ENCODE measurements at regions not wholly inside any gene's neighbourhood (a gene's known extent, or its start where the extent isn't known, plus 50 kb on each side); places are given as distances from the start of the nearest gene placed in this dataset.
A peak's percentile ranks its signal among the peaks of the same experiment; 100 is the strongest.

DNA sequence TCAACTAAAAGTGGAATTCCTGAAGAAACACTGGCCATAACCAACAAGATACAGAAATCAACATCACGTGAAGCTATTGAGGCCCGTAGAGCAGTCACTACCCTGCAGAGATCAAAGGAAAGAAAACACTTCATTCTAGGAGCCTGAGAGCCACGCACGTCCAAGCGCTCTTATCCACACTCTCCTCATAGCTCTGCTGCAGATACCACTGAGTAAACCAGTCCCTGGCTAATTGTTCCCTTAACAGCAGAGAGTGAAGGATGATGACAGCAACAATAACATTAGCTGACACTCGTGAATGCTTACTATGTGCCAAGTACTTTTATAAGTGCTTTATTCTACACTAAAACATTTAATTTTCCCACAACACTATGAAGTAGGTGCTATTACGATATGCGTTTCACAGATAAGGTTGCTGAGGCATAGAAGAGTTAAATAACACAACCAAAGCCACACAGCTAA lies 271.0 kb upstream of the GADL1 start:
- no peaks in the 10 kb centered on the region for H3K9me3 ChIP-seq
- in situ Hi-C loops (cut with MboI; ENCODE audit: low sequenced_read_pairs), result no loop called here
- H3K36me3 ChIP-seq (replicated peaks), result no peaks in the 10 kb centered on the region
- no peak for DNase-seq (ENCODE audit: low spot score in 2 of 2)
- peaks cover 18% of the 10 kb centered on the region for H3K4me1 ChIP-seq
- H3K27me3 ChIP-seq (ENCODE audit: low read depth), result no peaks in the 10 kb centered on the region
- H3K4me3 ChIP-seq, result no peak overlapping the region

DNA sequence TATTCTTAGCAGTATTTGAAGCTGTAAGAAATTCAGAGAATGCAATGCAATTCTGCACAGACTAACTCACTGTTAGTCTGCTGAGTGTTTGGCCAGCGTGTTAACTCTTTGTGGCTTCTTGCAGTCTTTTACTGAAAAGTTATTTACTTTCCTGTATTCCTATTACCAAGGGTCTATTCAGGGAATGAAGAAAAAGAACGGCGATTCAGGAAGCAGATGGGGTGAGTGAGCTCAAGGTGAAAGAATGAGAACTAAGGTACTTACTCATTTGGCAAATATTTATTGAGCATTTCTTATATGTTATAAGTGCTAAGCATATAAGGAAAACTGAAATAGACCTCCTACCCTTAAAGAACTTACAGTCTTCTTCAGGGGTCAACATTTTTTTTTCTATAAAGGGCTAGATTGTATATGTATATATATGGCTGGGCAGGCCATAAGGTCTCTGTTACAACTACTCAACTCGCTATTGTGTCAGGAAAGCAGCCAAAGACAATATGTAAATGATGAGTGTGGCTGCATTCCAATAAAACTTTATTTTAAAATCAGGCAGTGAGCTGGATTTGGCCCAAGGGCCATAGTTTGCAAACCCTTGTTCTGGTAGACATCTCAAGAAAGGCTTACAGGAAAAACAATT lies 271.9 kb upstream of the GADL1 start:
- peak in 1 of 2 experiments; percentile 27 for DNase-seq (ENCODE audit: low spot score in 2 of 2)
- Histone ChIP-seq H3K36me3 (replicated peaks) (no peaks in the 10 kb centered on the region), H3K27me3 (ENCODE audit: low read depth) (no peaks in the 10 kb centered on the region), H3K9me3 (no peaks in the 10 kb centered on the region), H3K4me1 (peaks cover 18% of the 10 kb centered on the region), H3K4me3 (no peak overlapping the region)
- in situ Hi-C loops (cut with MboI; ENCODE audit: low sequenced_read_pairs), result no loop called here

DNA sequence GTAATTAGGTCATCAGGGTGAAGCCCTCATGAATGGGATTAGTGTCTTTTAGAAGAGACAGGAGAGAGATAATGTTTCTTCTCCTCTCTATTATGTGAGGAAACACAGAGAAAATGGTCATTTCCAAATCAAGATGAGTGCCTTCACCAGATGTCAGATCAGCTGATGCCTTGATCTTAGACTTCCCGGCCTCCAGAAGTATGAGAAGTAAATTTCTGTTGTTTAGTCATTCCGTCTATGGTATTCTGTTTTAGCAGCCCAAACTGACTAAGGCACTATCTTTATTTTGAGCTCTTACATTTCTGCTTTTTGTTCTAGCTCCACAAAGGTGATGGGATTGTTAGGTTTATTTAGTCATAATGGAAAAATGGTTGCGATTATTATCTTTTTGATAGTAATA lies 273.2 kb upstream of the GADL1 start:
- H3K9me3 ChIP-seq, result no peaks in the 10 kb centered on the region
- DNase-seq (ENCODE audit: low spot score in 2 of 2), result no peak
- H3K4me1 ChIP-seq, result peaks cover 18% of the 10 kb centered on the region
- in situ Hi-C loops (cut with MboI; ENCODE audit: low sequenced_read_pairs), result no loop called here
- H3K27me3 ChIP-seq (ENCODE audit: low read depth), result no peaks in the 10 kb centered on the region
- H3K36me3 ChIP-seq (replicated peaks), result no peaks in the 10 kb centered on the region
- no peak overlapping the region for H3K4me3 ChIP-seq

DNA sequence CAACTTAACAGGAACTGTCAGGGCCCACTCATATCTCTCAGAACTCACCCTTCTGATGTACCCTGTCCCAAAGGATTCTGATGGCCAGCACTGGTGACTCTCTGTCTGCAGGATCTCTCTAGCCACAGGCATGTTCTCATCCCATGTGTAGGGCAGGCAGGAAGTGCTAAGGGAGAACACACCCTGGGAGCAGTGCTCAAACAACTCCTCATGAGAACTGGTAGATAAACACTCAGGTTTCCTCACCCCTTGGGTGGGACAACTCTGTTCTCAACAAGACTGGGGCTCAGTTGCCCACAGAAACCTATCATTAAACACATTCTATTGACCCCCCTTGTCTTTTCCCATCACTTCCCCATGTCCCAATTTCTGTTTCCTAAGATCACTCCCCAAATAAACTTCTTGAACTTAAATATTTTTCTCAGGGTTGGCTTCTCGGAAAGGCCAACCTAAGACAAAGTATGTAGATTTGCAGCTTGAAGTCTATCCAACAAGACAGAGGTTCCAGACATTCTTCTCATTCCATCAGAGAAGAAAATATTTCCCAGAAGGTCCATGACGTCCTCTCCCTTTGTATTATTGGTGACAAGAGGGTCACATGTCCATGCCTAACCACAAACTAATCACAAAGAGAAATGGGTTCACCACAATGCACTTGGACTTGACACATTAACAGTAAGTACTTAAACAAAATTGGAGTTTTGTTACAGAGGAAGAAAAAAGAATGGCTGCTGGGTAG lies 276.6 kb upstream of the GADL1 start:
- H3K4me1 ChIP-seq, result peaks cover 8% of the 10 kb centered on the region
- no peaks in the 10 kb centered on the region for H3K27me3 ChIP-seq (ENCODE audit: low read depth)
- DNase-seq (ENCODE audit: low spot score in 2 of 2), result no peak
- no peak overlapping the region for H3K4me3 ChIP-seq
- in situ Hi-C loops (cut with MboI; ENCODE audit: low sequenced_read_pairs), result no loop called here
- H3K9me3 ChIP-seq, result no peaks in the 10 kb centered on the region
- H3K36me3 ChIP-seq (replicated peaks), result no peaks in the 10 kb centered on the region

DNA sequence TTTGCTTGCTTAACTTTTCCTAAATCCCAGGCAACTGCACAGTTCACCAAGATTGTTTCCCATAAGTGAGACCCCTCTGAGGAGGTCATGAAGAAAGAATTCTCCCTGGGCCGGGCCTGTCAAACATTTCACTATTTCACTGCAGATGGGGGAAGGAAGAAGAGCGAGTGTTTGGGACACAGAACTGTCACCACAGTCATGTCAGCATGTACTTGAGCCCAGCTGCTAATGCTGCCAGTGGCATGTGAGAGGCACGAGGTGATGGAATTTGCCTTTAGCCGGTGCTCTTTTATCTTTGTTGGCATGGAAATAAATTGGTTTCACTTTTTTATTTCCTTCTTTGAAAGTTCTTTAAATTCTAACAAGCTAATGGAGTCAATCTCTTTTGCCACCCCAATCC lies 277.9 kb upstream of the GADL1 start:
- H3K4me3 ChIP-seq, result no peak overlapping the region
- H3K36me3 ChIP-seq (replicated peaks), result no peaks in the 10 kb centered on the region
- in situ Hi-C loops (cut with MboI; ENCODE audit: low sequenced_read_pairs), result no loop called here

DNA sequence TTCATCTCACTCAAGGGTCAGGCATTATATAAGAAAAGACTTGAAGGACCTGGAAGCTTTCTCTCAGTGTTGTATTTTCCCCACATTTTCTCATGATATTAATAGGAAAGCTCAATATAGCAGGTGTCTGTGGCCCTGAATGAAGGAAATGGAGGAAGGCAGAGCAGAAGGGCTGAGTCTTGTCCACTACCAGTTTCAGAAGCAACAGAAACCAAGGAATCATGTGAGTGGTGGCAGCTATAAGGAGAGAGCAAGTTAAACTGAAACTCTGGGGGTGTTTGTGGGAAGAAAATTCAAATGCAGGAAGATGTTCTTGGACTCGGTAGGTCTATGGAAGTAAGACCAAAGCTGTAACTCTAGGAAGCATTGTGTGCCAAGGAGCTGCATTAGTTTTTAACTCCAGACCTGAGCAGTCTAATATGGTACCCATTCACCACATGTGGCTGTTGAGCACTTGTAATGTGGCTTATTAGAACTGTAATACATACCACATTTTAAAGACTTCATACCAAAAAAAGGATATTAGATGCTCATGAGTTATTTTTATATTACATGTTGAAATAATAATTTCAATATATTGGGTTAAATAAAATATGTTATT lies 278.8 kb upstream of the GADL1 start:
- Histone ChIP-seq H3K27me3 (ENCODE audit: low read depth) (no peaks in the 10 kb centered on the region), H3K9me3 (no peaks in the 10 kb centered on the region), H3K4me3 (no peak overlapping the region), H3K36me3 (replicated peaks) (no peaks in the 10 kb centered on the region), H3K4me1 (no peaks in the 10 kb centered on the region; the same call in 1 of the 2 replicates)
- DNase-seq (ENCODE audit: low spot score in 2 of 2), result no peak
- in situ Hi-C loops (cut with MboI; ENCODE audit: low sequenced_read_pairs), result no loop called here

More for the DNA sequence above, 277.9 kb upstream of the GADL1 start:
- Histone ChIP-seq H3K4me1 (no peaks in the 10 kb centered on the region; the same call in 1 of the 2 replicates), H3K9me3 (no peaks in the 10 kb centered on the region), H3K27me3 (ENCODE audit: low read depth) (no peaks in the 10 kb centered on the region)
- no peak for DNase-seq (ENCODE audit: low spot score in 2 of 2)

DNA sequence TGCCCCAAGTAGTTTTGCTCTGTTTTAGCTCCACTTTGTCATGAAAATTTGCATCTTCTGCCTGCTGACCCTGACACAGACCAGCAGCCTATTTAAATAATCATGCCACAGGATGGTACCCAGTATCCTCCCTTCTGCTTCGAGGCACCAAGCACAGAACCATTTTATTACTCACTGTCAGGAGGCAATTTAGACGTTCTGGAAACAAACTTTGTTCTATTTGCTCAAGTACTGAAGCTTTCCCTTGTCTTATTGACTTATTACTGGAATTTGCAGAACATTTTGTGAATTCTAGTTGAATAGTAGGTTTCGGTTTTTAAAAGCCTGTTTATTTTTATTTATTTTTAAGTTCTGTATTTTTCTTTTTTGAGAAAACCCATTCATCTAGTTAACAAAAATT lies 279.6 kb upstream of the GADL1 start:
- no peaks in the 10 kb centered on the region for H3K9me3 ChIP-seq
- H3K4me3 ChIP-seq, result no peak overlapping the region
- no peaks in the 10 kb centered on the region for H3K36me3 ChIP-seq (replicated peaks)
- H3K4me1 ChIP-seq, result no peaks in the 10 kb centered on the region; the same call in 1 of the 2 replicates
- in situ Hi-C loops (cut with MboI; ENCODE audit: low sequenced_read_pairs), result no loop called here
- DNase-seq (ENCODE audit: low spot score in 2 of 2), result no peak
- H3K27me3 ChIP-seq (ENCODE audit: low read depth), result no peaks in the 10 kb centered on the region

DNA sequence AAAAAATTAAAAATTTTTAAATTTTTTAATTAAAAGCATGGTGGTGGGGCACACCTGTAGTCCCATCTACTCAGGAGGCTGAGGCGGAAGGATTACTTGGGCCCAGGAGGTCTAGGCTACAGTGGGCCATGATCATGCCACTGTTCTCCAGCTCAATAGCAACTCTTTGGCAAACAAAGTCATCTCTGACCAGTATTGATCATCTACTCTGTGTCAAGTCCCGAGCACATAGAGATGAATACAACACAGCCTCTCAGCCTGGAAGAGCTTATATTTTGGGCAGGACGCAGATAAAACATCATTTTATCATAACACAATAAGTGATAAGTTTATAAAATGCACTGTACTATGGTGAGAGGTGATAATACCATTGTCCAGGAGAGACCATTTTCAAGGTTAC lies 281.6 kb upstream of the GADL1 start:
- in situ Hi-C loops (cut with MboI; ENCODE audit: low sequenced_read_pairs), result no loop called here
- Histone ChIP-seq H3K9me3 (no peaks in the 10 kb centered on the region), H3K4me1 (no peaks in the 10 kb centered on the region; the same call in 1 of the 2 replicates), H3K27me3 (ENCODE audit: low read depth) (no peaks in the 10 kb centered on the region), H3K4me3 (no peak overlapping the region), H3K36me3 (replicated peaks) (no peaks in the 10 kb centered on the region)
- no peak for DNase-seq (ENCODE audit: low spot score in 2 of 2)

DNA sequence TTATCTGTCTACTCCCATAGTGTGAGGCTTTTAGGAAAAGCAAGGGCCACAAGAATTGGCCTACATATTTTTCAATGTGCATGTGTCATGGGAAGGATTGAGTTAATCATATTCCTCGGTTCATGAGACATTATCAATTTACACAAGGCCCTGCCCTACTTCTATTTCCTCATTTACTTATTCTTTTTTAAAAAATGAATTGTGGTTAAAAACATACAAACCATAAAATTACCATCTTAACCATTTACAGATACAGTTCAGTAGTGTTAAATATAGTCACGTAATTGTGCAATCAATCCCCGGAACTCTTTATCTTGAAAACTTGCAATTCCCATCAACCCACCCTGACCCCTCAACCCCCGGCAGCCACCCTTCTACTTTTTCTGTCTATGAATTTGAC lies 284.0 kb upstream of the GADL1 start:
- in situ Hi-C loops (cut with MboI; ENCODE audit: low sequenced_read_pairs), result no loop called here
- H3K4me1 ChIP-seq, result no peaks in the 10 kb centered on the region; the same call in 1 of the 2 replicates
- DNase-seq (ENCODE audit: low spot score in 2 of 2), result no peak

DNA sequence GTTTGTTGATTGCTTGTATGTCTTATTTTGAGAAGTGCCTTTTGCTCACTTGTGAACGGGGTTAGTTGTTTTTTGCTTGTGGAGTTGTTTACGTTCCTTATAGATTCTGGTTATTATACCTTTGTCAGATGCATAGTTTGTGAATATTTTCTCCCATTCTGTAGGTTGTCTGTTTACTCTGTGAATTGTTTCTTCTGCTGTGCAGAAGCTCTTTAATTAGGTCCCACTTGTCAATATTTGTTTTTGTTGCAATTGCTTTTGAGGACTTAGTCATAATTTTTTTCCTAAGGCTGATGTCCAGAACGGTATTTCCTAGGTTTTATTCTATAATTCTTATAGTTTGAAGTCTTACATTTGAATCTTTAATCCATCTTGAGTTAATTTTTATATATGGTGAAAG lies 285.3 kb upstream of the GADL1 start:
- Histone ChIP-seq H3K27me3 (ENCODE audit: low read depth) (no peaks in the 10 kb centered on the region), H3K4me1 (peaks cover 4% of the 10 kb centered on the region), H3K36me3 (replicated peaks) (no peaks in the 10 kb centered on the region), H3K9me3 (no peaks in the 10 kb centered on the region), H3K4me3 (no peak overlapping the region)
- no peak for DNase-seq (ENCODE audit: low spot score in 2 of 2)
- in situ Hi-C loops (cut with MboI; ENCODE audit: low sequenced_read_pairs), result no loop called here

More for the DNA sequence above, 284.0 kb upstream of the GADL1 start:
- Histone ChIP-seq H3K36me3 (replicated peaks) (no peaks in the 10 kb centered on the region), H3K9me3 (no peaks in the 10 kb centered on the region), H3K27me3 (ENCODE audit: low read depth) (no peaks in the 10 kb centered on the region), H3K4me3 (no peak overlapping the region)

DNA sequence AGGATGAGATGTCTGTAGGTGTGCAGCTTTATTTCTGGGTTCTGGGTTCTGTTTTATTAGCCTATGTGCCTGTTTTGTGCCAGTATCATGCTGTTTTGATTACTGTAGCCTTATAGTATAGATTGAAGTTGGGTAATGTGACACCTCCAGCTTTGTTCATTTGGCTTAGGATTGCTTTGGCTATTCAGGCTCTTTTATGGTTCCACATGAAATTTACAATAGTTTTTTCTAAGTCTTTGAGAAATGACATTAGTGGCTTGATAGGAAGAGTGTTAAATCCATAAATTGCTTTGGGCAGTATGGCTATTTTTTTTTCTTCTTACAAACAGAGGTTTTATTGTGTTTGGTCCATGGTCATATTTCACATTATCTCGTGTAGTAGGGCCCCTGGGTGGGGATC lies 285.8 kb upstream of the GADL1 start:
- H3K4me3 ChIP-seq, result no peak overlapping the region
- H3K36me3 ChIP-seq (replicated peaks), result no peaks in the 10 kb centered on the region
- H3K9me3 ChIP-seq, result no peaks in the 10 kb centered on the region
- no peaks in the 10 kb centered on the region for H3K27me3 ChIP-seq (ENCODE audit: low read depth)
- in situ Hi-C loops (cut with MboI; ENCODE audit: low sequenced_read_pairs), result no loop called here
- peak in 1 of 2 experiments; percentile 31 for DNase-seq (ENCODE audit: low spot score in 2 of 2)
- H3K4me1 ChIP-seq, result peaks cover 9% of the 10 kb centered on the region

DNA sequence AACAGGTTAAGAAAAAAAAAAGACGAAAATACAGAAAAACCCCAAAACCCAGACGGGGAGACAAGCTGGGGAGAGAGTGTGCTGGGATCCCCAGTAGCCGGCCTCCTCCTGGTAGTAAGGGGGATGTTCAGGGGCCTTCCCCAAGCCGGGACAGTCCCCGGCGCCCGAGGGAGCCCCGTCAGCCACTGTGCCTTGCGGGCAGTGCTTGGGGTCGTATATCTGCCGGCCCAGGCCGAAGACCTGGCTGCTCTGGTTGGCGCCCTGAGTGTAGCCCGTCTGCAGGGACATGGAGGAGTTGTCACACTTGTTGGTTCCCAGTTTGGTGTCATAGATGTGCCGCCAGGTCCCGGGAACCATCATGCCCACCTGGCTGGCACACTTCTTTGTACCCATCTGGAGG lies 287.2 kb upstream of the GADL1 start:
- DNase-seq (ENCODE audit: low spot score in 2 of 2), result no peak
- Histone ChIP-seq H3K36me3 (replicated peaks) (no peaks in the 10 kb centered on the region), H3K4me3 (no peak overlapping the region), H3K9me3 (no peaks in the 10 kb centered on the region), H3K4me1 (peaks cover 19% of the 10 kb centered on the region), H3K27me3 (ENCODE audit: low read depth) (no peaks in the 10 kb centered on the region)
- in situ Hi-C loops (cut with MboI; ENCODE audit: low sequenced_read_pairs), result no loop called here

DNA sequence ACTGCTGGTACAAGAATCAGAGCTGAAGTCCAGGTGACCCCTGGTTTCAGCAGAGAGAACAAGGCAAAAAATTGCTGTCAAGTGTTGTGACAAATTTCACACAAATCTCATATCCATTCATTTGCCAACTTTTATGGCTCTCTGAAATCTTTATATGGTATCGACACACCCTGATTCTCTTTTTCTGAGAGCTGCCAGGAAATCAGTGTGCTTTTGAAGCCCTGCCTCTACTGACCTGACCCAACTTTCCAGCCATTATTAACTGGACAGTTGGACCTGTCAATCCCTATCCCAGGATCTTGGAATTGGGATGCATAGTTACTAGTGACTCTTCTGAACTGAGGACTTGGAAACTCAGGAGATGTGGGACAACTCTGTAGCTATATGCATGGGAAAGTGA lies 288.2 kb upstream of the GADL1 start:
- Histone ChIP-seq H3K4me3 (no peak overlapping the region), H3K36me3 (replicated peaks) (no peaks in the 10 kb centered on the region), H3K4me1 (peaks cover 19% of the 10 kb centered on the region), H3K9me3 (no peaks in the 10 kb centered on the region), H3K27me3 (ENCODE audit: low read depth) (no peaks in the 10 kb centered on the region)
- DNase-seq (ENCODE audit: low spot score in 2 of 2), result no peak
- in situ Hi-C loops (cut with MboI; ENCODE audit: low sequenced_read_pairs), result no loop called here
